H1 (cell line): ENCODE measurements at regions not wholly inside any gene's neighbourhood (a gene's known extent, or its start where the extent isn't known, plus 50 kb on each side); places are given as distances from the start of the nearest gene placed in this dataset.

Source experiments
- CTCF ChIA-PET: fragments of 300-600 bp; sonication (Branson Sonifier 250); formaldehyde crosslinking; loops from one replicate; lab custom pipeline; 2021; ENCODE audit not compliant: partially characterized antibody; lab: Charles Lee
- POLR2A ChIA-PET: fragments of 300-600 bp; sonication (Branson Sonifier 250); formaldehyde crosslinking; loops from one replicate; lab custom pipeline; 2021; ENCODE audit warnings: inconsistent platforms; ENCODE audit not compliant: partially characterized antibody; lab: Charles Lee
- DNase-seq, 2 experiments: peaks; one replicate each; pipeline versions ENCODE4 v3.0.0 to v3.0.0-alpha.2; 2010 to 2022; ENCODE audit warnings: low spot score in 2 of 2, low read depth in 1 of 2, mixed read lengths in 1 of 2
- FAIRE-seq: peaks from 2 replicates; lab custom pipeline; 2011; peaks lifted over from hg19 to GRCh38; lab: Jason Lieb, UNC
- H2AFZ ChIP-seq: 2 replicates; pipeline ENCODE4 v1.8.1; 2012; ENCODE audit warnings: low read length, inconsistent platforms
- H2AK5ac ChIP-seq: 2 replicates; pipeline ENCODE4 v1.6.1; 2013; ENCODE audit warnings: low read depth, low read length
- H2BK120ac ChIP-seq: replicated peaks from 2 replicates; pipeline ENCODE3; 2013; ENCODE audit warnings: low read depth, low read length, inconsistent platforms
- H2BK12ac ChIP-seq: 2 replicates; pipeline ENCODE4 v1.6.1; 2013; ENCODE audit warnings: low read depth, low read length
- H2BK15ac ChIP-seq: 2 replicates; pipeline ENCODE4 v1.6.1; 2013; ENCODE audit warnings: low read length
- H2BK20ac ChIP-seq: 2 replicates; pipeline ENCODE4 v1.6.1; 2013; ENCODE audit warnings: low read length
- H2BK5ac ChIP-seq: 2 replicates; pipeline ENCODE4 v1.6.1; 2013; ENCODE audit warnings: low read depth, low read length
- H3K14ac ChIP-seq: 2 replicates; pipeline ENCODE4 v1.6.1; 2013; ENCODE audit warnings: inconsistent platforms; ENCODE audit not compliant: insufficient read length
- H3K18ac ChIP-seq: 2 replicates; pipeline ENCODE4 v1.6.1; 2013; ENCODE audit warnings: low read length; ENCODE audit errors: extremely low read depth
- H3K23ac ChIP-seq: 2 replicates; pipeline ENCODE4 v1.6.1; 2013; ENCODE audit warnings: inconsistent platforms; ENCODE audit not compliant: insufficient read length
- H3K23me2 ChIP-seq: 2 replicates; pipeline ENCODE4 v1.6.1; 2013; ENCODE audit warnings: low read depth, low read length
- H3K27ac ChIP-seq: 2 replicates; pipeline ENCODE4 v1.6.1; 2011; ENCODE audit warnings: low read depth, low read length, inconsistent platforms
- H3K27me3 ChIP-seq, 4 experiments: replicated peaks in 1 of 4; 1 replicate in 1 of 4; 2 replicates in 3 of 4; pipeline versions ENCODE4 v1.6.1 to v1.8.1; 2011 to 2013; ENCODE audit warnings: low read length in 3 of 4, mild to moderate bottlenecking in 3 of 4, inconsistent platforms in 2 of 4, mixed read lengths in 2 of 4, moderate library complexity in 1 of 4; ENCODE audit not compliant: control insufficient read depth in 3 of 4, insufficient read depth in 3 of 4; ENCODE audit errors: extremely low read depth in 1 of 4
- H3K36me3 ChIP-seq, 4 experiments: 2 replicates each; pipeline versions ENCODE4 v1.6.1 to v1.8.1; 2011 to 2013; ENCODE audit warnings: mild to moderate bottlenecking in 4 of 4, low read length in 3 of 4, moderate library complexity in 2 of 4, control low read depth in 1 of 4, inconsistent platforms in 1 of 4; ENCODE audit not compliant: insufficient read depth in 4 of 4, control insufficient read depth in 2 of 4
- H3K4ac ChIP-seq: replicated peaks from 2 replicates; pipeline ENCODE3; 2013; ENCODE audit warnings: low read length, low read depth, mixed read lengths, inconsistent platforms; ENCODE audit not compliant: insufficient read length
- H3K4me1 ChIP-seq, 4 experiments: replicated peaks in 1 of 4; 1 replicate in 1 of 4; 2 replicates in 3 of 4; pipeline versions ENCODE4 v1.6.1 to v1.8.1; 2011 to 2013; ENCODE audit warnings: low read length in 3 of 4, inconsistent platforms in 2 of 4, mixed read lengths in 1 of 4; ENCODE audit not compliant: insufficient read depth in 4 of 4, control insufficient read depth in 3 of 4
- H3K4me2 ChIP-seq, 2 experiments: 2 replicates each; pipeline versions ENCODE4 v1.6.1 to v1.8.1; 2011 to 2013; ENCODE audit warnings: low read depth in 2 of 2, low read length in 2 of 2, control low read depth in 1 of 2, inconsistent platforms in 1 of 2, mild to moderate bottlenecking in 1 of 2; ENCODE audit not compliant: insufficient read depth in 1 of 2
- H3K4me3 ChIP-seq, 4 experiments: fragments of 200-600, 300-600 bp in 1 of 4; sonication (generic), shearing (Covaris generic), sonication (Bioruptor Twin) in 1 of 4; 2 replicates each; pipeline versions ENCODE4 v1.5.1 to v1.8.1; 2011 to 2016; ENCODE audit warnings: low read length in 4 of 4, low read depth in 3 of 4, control low read depth in 2 of 4, inconsistent platforms in 2 of 4, mild to moderate bottlenecking in 2 of 4, mixed read lengths in 1 of 4, moderate library complexity in 1 of 4; ENCODE audit not compliant: insufficient read depth in 2 of 4; ENCODE audit errors: extremely low read depth in 1 of 4
- H3K56ac ChIP-seq: replicated peaks from 2 replicates; pipeline ENCODE3; 2013; ENCODE audit warnings: low read depth, mild to moderate bottlenecking, mixed read lengths, low read length, inconsistent platforms; ENCODE audit not compliant: insufficient read length
- H3K79me1 ChIP-seq: 2 replicates; pipeline ENCODE4 v1.6.1; 2013; ENCODE audit warnings: low read depth, low read length, control low read depth
- H3K79me2 ChIP-seq, 2 experiments: 2 replicates each; pipeline versions ENCODE4 v1.6.1 to v1.8.1; 2012 to 2013; ENCODE audit warnings: low read length in 2 of 2, mild to moderate bottlenecking in 2 of 2, inconsistent platforms in 1 of 2; ENCODE audit not compliant: insufficient read depth in 2 of 2, control insufficient read depth in 1 of 2
- H3K9ac ChIP-seq, 4 experiments: replicated peaks in 1 of 4; 1 replicate in 1 of 4; 2 replicates in 3 of 4; pipeline versions ENCODE4 v1.6.1 to v1.8.1; 2011 to 2013; ENCODE audit warnings: low read depth in 3 of 4, low read length in 3 of 4, control low read depth in 2 of 4, mild to moderate bottlenecking in 2 of 4, moderate library complexity in 2 of 4, inconsistent platforms in 1 of 4; ENCODE audit errors: extremely low read depth in 1 of 4
- H3K9me3 ChIP-seq, 2 experiments: 2 replicates each; pipeline versions ENCODE4 v1.6.1 to v1.8.1; 2012 to 2013; ENCODE audit warnings: mild to moderate bottlenecking in 2 of 2, moderate library complexity in 2 of 2, control low read depth in 1 of 2, inconsistent platforms in 1 of 2, low read depth in 1 of 2, low read length in 1 of 2, mixed read lengths in 1 of 2; ENCODE audit not compliant: insufficient read depth in 2 of 2
- H4K20me1 ChIP-seq, 2 experiments: replicated peaks in 1 of 2; 2 replicates each; pipeline versions ENCODE3 to v1.8.1; 2011 to 2013; ENCODE audit warnings: inconsistent platforms in 2 of 2, low read length in 2 of 2, mild to moderate bottlenecking in 1 of 2; ENCODE audit not compliant: insufficient read depth in 2 of 2, control insufficient read depth in 1 of 2
- H4K5ac ChIP-seq: 2 replicates; pipeline ENCODE4 v1.6.1; 2013; ENCODE audit warnings: low read length, low read depth, mixed read lengths, inconsistent platforms; ENCODE audit not compliant: insufficient read length
- H4K8ac ChIP-seq: 2 replicates; pipeline ENCODE4 v1.8.0; 2013; ENCODE audit warnings: mild to moderate bottlenecking, moderate library complexity, low read length, inconsistent platforms; ENCODE audit not compliant: insufficient read depth; ENCODE audit errors: extremely low read depth
- H4K91ac ChIP-seq: replicated peaks from 2 replicates; pipeline ENCODE3; 2013; ENCODE audit warnings: low read length, mixed read lengths, inconsistent platforms; ENCODE audit not compliant: insufficient read length
- ATF3 ChIP-seq: IDR thresholded peaks from 2 replicates; pipeline ENCODE4 v1.6.1; 2011; ENCODE audit warnings: low read depth, mild to moderate bottlenecking, low read length; ENCODE audit not compliant: insufficient read depth
- CTCF ChIP-seq, 3 experiments: IDR thresholded peaks; 1 replicate in 2 of 3; 2 replicates in 1 of 3; pipeline versions ENCODE4 v1.5.1 to v1.6.1; 2011; ENCODE audit warnings: low read length in 3 of 3, mild to moderate bottlenecking in 3 of 3, inconsistent platforms in 2 of 3, low read depth in 1 of 3, moderate library complexity in 1 of 3; ENCODE audit not compliant: insufficient read depth in 1 of 3; ENCODE audit errors: control extremely low read depth in 1 of 3
- HDAC6 ChIP-seq: IDR thresholded peaks from one replicate; pipeline ENCODE4 v1.7.1; 2012; ENCODE audit warnings: low read depth, mild to moderate bottlenecking, inconsistent platforms, low read length, moderate library complexity
- KDM1A ChIP-seq: fragments of 200-600, 300-600 bp; sonication (generic); IDR thresholded peaks from 2 replicates; pipeline ENCODE4 v1.7.1; 2016; ENCODE audit warnings: mild to moderate bottlenecking, low read length, borderline replicate concordance
- KDM5A ChIP-seq: fragments of 200-600 bp; IDR thresholded peaks from 2 replicates; pipeline ENCODE4 v1.7.1; 2012; ENCODE audit warnings: mild to moderate bottlenecking, low read length, inconsistent platforms, mixed read lengths
- TAF1 ChIP-seq: IDR thresholded peaks from 2 replicates; pipeline ENCODE4 v1.6.1; 2011; ENCODE audit warnings: mild to moderate bottlenecking, low read depth, low read length
- TAF7 ChIP-seq: optimal IDR thresholded peaks from 2 replicates; pipeline ENCODE3; 2011; ENCODE audit warnings: low read depth, mild to moderate bottlenecking, inconsistent platforms, low read length, moderate library complexity, borderline replicate concordance

- H3K27ac ChIP-seq, result no peak overlapping the region
- H4K8ac ChIP-seq, result no peak overlapping the region
- no peaks in the 10 kb centered on the region for H3K79me2 ChIP-seq
- no peaks in the 10 kb centered on the region for H3K4me1 ChIP-seq
- DNase-seq (no peak), FAIRE-seq (no peak)
- no peak overlapping the region for H3K9ac ChIP-seq
- CTCF ChIA-PET, result interaction anchor here (1.1 kb wide), 1 partner anchor 22 kb away, joined by 3 read pairs; no protein-coding TSS in a partner anchor
- H3K4me3 ChIP-seq, result no peak overlapping the region
- no peak overlapping the region for H3K56ac ChIP-seq
- H2AFZ ChIP-seq, result no peak overlapping the region
- H3K36me3 ChIP-seq, result no peaks in the 10 kb centered on the region
- H3K4me2 ChIP-seq, result no peak overlapping the region
- no peak overlapping the region for H3K23ac ChIP-seq
- H3K14ac ChIP-seq, result no peak overlapping the region
- H2BK15ac ChIP-seq, result no peak overlapping the region
- no peaks in the 10 kb centered on the region for H4K20me1 ChIP-seq
- no peak overlapping the region for H2BK20ac ChIP-seq
- no peak overlapping the region for H2BK12ac ChIP-seq
- H2AK5ac ChIP-seq, result no peak overlapping the region
- H3K18ac ChIP-seq, result no peak overlapping the region
- POLR2A ChIA-PET, result no interaction called here
- no peak overlapping the region for H4K91ac ChIP-seq
- no peak overlapping the region for H4K5ac ChIP-seq
- H3K79me1 ChIP-seq, result no peaks in the 10 kb centered on the region
- H2BK120ac ChIP-seq, result no peak overlapping the region
- no peaks in the 10 kb centered on the region; a peak in 1 of 4 replicates for H3K9me3 ChIP-seq
- H3K4ac ChIP-seq, result no peak overlapping the region
- H2BK5ac ChIP-seq, result no peak overlapping the region
- no peaks in the 10 kb centered on the region; the same call in 1 of the 2 replicates for H3K23me2 ChIP-seq
- no peaks in the 10 kb centered on the region for H3K27me3 ChIP-seq
- no peak for TF ChIP-seq TAF7
- TF ChIP-seq TAF1, result no peak
- no peak for TF ChIP-seq KDM1A
- TF ChIP-seq HDAC6, result no peak
- TF ChIP-seq CTCF (IDR thresholded peaks at IDR 0.05; ENCODE audit: control extremely low read depth in 1 of 3, insufficient read depth in 1 of 3, low read depth in 1 of 3, low read length in 3 of 3), result no peak
- no peak for TF ChIP-seq KDM5A
- no peak for TF ChIP-seq ATF3
Observed at GRCh38 chr6:51005779-51006178, 187.1 kb downstream of the TFAP2B start.
